Nucleus accumbens (tissue), 56 donors: ENCODE measurements at regions not wholly inside any gene's neighbourhood (a gene's known extent, or its start where the extent isn't known, plus 50 kb on each side); places are given as distances from the start of the nearest gene placed in this dataset.
"Not testable (repeated sequence)": the region's sequence is repeated elsewhere in the genome, so short reads cannot be mapped to it uniquely, and the experiment has no call there.

ENCODE experiments used
- DNase-seq, 56 donors: peaks; one replicate each; lab custom pipeline; 2025; lab: John Stamatoyannopoulos, UW

DNA sequence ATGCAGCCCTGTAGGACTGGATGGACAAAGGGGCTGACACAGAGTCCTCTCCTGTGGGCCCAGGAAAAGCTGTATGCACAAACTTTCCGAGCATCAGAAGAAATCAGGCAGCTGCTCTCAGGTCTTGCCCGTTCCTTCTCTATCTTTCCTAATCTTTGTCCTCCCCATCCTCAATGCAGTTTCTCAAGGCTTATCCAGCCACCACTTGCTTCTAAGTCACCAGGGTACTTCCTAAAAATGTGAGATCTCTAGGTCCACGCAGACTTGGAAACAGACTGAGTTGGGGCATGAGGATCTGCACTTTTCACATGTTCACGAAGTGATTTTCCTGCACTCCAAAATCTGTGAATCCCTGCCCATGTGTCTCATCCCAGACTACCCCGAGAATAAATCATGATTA is 394.5 kb upstream of the SLC35B3 start:
- DNase-seq: no peak

DNA sequence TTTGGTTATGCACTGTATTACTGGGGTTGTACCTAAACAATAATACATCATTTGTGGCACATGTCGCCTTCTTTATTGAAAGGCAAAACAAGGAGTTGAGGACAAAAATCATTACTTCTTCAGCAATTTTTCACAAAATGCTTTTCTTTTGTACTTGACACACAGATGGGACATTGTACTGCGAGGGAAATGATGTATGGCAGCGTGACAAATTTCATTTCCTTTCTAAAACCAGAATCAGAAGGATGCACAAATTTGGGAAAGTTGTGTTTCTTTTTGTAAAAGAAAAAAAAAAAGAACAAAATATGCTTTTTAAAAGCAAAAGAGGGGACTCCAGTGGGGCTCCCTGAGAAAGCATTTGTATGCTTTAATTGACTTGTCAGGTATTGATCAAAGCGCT is 394.0 kb upstream of the SLC35B3 start:
- DNase-seq: no peak

DNA sequence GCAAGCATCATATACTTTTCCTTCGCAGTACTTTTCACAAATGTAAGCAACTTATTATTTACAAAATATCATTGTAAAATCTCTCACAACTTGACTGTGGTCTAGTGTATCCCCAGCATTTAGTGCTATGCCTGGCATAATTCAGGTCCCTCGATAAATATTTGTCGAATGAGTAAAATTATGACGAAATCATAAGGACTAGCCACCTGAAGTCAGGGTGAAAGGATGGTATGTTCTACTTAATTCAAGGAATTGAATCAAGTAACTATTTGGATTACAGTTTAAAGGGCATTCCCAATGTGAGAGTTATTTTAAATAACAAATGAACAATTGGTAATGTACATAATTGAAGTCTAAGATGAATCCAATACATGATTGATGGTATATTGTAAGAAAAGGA is 393.0 kb upstream of the SLC35B3 start:
- no peak for DNase-seq

DNA sequence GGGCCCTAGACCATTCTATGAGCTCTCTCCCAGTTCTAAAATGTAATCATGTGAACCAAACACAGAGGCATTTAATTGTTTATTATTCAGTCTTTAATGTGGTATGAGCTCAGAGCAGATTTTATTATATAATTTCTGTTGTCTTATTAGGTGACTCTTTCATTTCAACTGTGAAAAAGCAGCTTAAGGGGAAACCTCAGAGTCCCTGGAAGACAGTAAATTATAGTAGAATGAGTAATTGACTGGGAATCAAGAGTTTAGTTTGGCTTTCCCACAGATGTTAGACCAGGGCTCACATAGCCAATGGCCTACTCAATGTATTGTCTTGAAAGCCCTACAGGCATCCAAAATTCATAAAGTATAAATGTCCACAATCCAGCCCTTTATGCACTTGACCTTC is 390.4 kb upstream of the SLC35B3 start:
- DNase-seq: no peak

DNA sequence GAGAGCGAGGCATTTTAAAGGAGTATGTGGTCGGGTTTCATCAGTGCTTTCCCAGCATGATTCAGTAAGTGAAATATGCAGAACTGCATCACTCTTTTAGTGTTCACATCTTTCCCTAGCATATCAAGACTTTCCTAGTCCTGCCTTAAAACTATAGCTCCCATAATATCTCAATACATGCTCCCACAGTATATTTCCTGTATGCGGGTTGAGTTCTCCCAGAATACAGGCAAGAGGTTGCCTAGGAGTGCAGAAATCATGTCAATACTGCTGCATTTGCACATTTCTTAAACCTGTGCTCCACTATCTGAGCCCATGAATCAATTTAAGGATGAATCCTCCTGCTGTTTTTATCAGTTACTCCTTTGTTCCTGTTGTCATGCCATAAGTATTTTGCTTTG is 386.6 kb upstream of the SLC35B3 start:
- no peak for DNase-seq

DNA sequence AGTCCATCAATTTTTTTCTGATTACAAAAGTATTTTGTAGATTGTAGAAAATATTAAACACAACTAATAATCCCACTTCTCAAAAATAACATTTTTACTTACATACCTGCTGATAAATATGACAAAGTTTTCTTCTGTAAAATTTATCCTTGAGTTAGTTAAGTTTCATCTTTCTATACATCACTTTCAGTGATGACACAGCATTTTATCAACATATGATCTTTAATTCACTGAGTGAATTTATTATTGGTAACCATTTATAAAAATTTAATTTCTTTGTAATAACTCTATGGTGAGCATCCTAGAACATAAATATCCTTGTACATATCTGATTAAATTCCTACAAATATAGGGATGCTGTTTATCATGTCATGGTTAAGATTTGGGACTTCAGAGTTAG is 385.0 kb upstream of the SLC35B3 start:
- DNase-seq: no peak

DNA sequence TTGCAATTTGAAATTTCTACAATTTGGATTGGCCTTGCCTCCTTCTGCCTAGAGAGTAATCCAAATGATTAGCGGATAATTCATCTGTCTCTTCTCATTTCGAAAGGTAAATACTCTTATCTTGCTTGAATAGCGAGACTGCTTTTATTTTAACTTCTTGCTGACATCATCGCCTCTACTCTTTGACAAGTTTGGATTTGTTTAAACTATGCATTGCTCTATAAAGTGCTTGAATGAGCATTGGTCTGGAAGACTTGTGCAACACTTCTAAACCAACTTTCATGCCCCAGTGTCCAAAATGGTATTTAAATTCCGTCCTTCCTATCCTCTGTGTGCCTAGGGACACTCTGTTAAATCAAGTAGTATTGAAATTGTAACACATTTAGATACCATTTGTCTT is 384.1 kb upstream of the SLC35B3 start:
- DNase-seq: no peak

DNA sequence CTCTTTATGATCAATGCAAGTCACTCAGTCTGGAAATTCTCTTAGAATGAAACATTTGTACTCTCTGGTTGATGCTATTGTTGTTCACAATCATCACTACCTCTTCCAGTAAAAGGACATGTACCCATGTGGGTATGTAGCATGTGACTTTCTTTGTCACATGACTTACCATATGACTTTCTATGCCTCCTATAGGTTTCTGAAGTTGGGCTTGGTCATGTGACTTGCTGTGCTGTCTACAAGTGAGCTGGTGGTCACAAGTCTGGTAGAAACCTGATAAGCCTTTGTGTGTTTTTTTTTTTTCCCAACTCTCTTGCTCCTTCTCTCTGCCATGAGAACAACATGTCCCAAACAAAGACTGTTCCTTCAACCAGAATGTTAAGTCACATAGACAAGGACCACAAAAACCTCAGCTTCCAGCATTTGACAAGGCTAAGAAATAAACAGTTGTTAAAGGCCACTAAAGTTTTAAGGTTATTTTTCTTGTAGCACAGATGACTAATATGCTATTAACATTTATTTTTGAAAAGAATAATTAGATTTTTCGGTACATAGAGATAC is 379.2 kb upstream of the SLC35B3 start:
- DNase-seq: no peak

DNA sequence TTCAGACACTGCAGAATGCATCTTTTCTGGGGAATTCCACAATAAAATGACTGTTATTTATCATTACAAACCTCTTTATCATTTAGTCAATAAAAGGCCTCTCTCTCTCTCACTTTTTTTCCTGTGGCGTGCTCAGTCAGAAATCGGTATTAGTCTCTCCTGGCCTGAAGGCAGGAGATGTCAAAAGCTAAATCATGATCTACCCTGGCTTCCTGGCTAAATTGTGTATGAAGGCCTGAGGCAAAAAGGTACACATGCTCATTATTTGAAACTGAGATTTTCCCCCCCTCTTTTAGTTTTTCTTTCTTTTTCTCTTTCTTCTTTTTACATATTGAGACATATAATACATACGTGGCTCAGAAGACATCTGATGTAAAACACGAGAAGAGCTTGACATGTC is 375.0 kb upstream of the SLC35B3 start:
- no peak for DNase-seq

DNA sequence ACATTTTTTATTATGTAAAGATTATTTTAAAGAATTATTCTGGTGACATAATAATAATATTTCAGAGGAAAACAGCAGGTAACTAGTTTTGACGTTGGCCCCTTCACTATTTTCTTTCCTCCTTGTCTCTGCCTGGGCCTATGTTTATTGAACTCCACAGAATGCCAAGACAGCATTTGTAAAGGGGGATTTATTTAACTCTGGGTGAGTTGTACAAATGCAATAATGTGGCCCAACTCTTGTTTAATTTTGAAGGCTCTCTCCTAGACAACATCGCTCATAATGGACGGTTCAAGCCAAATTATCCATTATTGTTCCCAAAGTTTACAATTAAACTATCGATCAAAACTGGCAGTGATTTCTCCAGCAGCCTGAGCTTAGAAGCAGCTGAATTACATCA is 374.3 kb upstream of the SLC35B3 start:
- DNase-seq: no peak

DNA sequence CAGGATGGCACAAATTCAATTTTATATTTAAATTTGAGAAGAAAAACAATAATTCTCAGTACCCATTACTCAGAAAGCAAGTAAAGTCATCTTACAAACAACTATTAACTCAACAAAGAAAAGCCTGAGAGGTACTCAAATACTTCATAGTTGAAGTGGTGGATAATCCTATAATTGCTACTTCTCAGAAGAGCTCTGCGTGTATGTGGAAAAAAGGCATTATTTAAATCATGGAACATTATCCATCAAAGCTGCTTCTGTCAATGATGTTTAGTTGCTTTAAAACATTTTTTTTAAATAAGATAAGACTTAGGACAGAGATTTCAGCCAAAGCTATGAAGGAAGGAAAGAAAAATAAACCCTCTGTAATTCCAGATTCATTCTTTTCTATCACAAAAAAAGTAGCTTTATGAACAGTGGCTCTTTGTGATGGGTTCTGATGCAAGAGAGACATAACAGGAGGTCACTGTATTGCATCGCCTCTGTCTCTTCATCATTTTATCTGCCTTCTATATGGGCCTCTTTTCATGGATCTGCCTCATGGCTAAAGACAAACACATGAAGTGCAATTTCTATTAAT is 367.9 kb upstream of the SLC35B3 start:
- no peak for DNase-seq

DNA sequence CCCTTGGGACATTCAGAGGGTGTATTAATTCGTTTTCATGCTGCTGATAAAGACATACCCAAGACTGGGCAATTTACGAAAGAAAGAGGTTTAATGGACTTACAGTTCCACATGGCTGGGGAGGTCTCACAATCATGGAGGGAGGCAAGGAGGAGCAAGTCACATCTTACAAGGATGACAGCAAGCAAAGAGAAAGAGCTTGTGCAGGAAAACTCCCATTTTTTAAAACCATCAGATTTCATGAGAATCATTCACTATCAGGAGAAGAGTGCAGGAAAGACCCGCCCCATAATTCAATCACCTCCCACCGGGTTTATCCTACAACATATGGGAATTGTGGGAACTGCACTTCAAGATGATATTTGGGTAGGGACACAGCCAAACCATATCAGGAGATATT is 367.1 kb upstream of the SLC35B3 start:
- not testable (repeated sequence) for DNase-seq

DNA sequence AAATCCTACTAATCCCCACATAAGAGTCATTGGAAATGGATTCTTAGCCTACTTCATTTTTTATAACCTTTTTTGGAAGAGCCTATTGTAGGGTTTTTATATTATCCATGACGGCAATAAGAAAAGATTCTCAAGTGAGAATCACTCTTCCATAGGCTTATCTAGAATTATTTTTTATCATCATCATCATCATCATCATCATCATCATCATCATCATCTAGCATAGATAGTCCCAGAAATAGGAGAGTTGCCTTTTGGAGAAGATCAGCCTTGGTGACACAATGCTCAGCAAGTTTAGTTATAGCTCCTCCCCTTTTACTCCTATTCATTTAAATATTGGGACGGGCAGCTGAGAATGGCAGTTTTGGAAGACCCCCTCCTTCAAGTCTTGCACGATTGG is 359.1 kb upstream of the SLC35B3 start:
- DNase-seq: no peak

DNA sequence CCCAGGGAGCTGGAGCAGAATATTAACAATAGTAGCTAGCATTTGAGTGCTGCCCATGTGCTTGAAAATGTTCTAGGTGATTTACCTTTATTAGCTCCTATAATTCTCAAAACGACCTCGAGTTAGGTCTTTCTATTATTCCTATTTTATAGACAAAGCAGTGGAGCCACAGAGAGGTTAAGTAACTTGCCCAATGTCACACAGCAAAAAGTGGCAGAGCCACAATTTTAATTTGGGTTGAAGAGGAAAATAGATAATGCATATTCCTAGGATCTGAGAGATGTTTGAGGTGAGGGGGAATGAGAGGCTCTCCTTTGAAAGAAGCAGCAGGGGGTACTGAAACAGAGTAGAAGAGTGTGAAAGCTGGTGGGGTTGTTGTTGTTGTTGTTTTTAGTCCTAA is 354.5 kb upstream of the SLC35B3 start:
- no peak for DNase-seq

DNA sequence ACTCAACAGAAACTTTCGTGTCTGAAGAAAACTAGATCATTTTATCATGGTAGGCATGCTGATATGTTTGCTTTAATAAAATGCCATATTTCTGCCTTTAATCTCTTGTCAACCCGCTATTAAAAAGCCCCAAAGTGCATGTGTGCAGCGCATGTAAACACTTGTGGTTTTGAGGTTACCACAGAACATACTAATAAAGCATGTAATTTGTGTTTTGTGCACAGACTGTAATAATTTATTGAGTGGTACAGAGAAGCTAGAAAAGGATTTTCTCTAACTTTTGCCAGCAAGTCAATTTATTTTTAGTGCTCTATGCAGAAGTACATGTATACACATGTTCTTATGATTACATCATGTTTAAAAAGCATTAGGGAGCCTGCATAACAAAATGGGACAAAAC is 349.9 kb upstream of the SLC35B3 start:
- DNase-seq: no peak

DNA sequence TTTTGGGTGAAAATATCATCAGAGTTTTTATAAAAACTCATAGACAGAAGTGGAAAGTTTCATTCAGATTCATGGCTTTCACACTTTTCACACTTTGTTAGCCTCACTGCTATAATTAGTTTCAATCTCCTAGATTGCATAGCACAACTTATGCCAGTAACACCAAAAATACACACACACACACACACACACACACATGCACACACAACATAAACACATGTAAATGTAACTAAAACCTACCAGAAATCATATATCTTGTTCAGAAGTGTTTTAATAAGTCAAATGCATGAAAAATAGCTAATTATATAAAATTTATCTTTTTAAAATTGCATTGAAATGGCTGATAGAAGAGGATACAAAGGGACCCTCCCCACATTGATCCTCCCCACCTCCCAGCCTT is 347.8 kb upstream of the SLC35B3 start:
- no peak for DNase-seq

DNA sequence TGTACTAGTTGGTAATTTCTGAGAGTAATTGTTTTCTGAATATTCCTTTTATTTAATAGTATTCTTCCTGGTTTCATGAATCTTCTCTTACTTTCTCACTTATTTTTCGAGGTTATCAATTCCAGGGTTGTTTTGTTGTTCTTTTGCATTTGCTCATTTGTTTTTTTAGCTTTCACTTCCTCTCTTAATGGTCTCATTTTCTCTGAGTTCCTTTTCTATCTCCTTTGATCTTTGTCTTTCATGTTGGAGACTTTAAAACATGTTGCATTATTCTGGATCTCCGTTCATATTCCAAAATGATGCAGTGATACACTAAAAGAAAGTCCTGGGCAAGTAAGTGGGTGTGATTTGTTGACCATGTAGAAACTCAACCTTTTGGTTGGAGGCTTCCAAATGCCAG is 345.3 kb upstream of the SLC35B3 start:
- no peak for DNase-seq

DNA sequence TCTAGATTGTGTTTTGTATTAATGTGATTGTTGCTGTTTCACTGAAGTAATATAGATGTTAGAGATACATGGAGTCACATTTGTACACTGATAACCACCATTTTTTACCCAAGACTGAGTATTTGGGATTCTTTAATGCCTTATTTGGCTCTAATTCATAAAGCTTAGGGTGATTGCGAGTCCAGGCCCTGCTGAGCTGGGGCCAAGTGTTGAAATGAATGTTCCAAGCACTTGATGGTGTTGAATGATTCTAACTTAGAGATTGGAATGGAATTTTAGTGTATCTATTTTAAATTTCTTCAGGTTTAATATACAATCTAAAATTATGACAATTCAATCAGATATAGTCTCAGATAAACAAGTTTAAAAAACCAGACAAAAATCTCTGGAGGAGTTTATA is 329.4 kb upstream of the SLC35B3 start:
- no peak for DNase-seq

DNA sequence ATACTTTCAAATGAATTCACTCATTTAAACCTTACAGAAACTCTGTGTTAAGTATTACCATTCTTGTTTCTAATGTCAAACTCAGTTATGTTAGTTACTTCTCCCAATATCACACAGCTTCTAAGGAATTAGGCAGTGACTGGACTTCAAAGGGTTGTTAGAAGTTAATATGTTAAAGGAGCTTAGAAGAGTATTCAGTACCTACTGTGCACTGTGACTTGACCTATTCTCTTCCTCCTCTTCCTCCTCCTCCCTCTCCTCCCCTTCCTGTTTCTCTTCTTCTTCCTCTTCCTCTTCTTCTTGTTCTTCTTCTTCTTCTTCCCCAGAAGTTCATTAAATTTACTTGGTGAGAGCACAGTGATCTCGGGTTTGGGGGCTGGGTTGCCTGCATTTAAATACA is 325.6 kb upstream of the SLC35B3 start:
- no peak for DNase-seq

DNA sequence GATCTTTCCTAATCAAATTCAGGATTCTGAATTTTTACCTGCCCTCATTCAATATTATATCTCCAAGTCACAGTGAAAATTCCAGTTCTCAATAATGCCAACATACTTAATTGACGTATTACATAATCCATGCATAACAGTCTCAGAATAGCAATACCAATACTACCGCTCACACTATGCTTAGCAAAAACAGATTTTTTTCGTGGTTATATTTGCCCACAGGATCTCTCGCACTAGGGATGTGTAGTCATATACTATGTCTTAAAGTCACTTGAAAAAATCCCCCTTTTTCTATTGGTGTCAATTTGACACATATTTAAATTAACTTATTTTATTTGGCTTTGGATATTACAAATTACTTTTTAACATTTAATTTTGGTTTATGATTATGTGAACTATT is 323.1 kb upstream of the SLC35B3 start:
- no peak for DNase-seq

DNA sequence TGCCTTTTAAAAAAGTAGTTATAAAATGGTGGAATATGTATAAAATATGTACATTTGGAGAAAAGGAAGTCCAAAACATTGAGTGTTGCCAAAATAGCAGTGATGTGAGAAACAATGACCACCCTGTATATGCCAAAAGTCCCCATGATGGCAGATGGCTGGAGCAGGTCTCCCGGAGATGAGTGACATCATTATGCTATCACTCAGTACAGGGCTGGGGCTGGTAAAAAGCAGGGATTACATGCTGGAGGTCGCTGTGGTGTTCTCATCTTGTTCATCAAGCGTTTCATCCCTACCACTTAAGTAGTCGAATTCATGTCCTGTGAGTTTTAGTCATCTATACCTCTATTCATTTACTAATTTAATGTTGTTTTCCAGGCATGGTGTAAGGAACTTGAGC is 315.3 kb upstream of the SLC35B3 start:
- DNase-seq: no peak

DNA sequence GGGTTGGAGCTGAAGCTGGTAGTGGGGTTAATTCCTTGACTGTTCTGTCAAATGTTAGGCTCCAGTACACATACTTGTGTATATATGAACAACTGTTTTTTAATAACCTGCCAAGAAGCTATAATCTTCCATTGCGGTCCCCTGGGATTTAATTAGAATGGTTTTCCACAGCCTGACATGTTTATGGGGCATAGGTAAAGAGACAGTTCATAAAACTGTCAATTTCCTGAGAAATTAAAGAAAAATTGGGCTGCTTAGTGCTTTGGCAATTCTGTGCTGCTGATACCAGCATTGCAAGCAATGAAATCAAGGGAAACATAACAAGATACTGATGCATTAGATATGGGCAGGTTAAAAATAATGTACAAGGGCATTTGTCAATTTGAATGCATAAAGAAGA is 314.1 kb upstream of the SLC35B3 start:
- DNase-seq: no peak

DNA sequence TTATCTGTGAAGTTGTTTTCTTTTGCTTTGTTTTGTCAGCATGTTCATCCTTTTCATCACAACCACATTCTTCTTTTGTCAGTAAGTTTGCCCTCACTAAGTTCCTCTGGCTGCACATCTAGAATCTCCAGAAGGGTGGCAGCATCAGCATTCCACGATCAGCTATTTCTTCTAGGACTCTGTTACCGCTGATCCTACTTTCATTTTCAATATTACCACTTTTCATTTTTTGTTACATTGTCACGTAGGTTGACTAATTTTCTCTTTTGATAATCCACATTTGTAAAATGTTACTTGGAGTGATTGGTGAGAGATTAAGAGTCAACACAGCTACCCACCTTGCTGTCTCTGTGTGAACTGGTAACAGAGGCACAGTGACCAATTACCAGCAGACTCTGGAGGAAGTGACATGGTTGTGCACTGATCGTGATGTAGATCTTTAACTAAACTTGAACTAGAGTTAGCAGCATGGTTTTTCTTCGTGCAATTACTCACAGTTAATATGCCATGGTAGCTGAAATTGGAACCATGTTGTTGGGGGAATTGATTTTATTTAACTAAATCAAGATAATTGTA is 307.9 kb upstream of the SLC35B3 start:
- DNase-seq: no peak
